ENCODE measurements at regions not wholly inside any gene's neighbourhood (a gene's known extent, or its start where the extent isn't known, plus 50 kb on each side); places are given as distances from the start of the nearest gene placed in this dataset.

GRCh38 chr21:38599381-38599975, 101.2 kb upstream of the ERG start:
- no peak overlapping the region for H3K4me3 ChIP-seq (ENCODE audit: low read depth, low read length)
- CTCF ChIA-PET, result no interaction called here
- POLR2A ChIA-PET, result no interaction called here
- H3K27ac ChIP-seq (ENCODE audit: extremely low read depth, low read depth, low read length), result no peak overlapping the region
- TF ChIP-seq ZNF629 (tag by site-specific recombination; IDR thresholded peaks at IDR 0.05), result no peak
- TF ChIP-seq ZNF843 (tag by site-specific recombination; IDR thresholded peaks at IDR 0.05), result no peak
- no peak for TF ChIP-seq ZBTB10 (tag by site-specific recombination; IDR thresholded peaks at IDR 0.05)
- TF ChIP-seq KLF1 (tag by site-specific recombination; IDR thresholded peaks at IDR 0.05), result no peak
- no peak for TF ChIP-seq ZNF24 (tag by site-specific recombination; IDR thresholded peaks at IDR 0.05)
- TF ChIP-seq ZSCAN18 (tag by site-specific recombination; IDR thresholded peaks at IDR 0.05), result no peak
- TF ChIP-seq, protein P1, sequence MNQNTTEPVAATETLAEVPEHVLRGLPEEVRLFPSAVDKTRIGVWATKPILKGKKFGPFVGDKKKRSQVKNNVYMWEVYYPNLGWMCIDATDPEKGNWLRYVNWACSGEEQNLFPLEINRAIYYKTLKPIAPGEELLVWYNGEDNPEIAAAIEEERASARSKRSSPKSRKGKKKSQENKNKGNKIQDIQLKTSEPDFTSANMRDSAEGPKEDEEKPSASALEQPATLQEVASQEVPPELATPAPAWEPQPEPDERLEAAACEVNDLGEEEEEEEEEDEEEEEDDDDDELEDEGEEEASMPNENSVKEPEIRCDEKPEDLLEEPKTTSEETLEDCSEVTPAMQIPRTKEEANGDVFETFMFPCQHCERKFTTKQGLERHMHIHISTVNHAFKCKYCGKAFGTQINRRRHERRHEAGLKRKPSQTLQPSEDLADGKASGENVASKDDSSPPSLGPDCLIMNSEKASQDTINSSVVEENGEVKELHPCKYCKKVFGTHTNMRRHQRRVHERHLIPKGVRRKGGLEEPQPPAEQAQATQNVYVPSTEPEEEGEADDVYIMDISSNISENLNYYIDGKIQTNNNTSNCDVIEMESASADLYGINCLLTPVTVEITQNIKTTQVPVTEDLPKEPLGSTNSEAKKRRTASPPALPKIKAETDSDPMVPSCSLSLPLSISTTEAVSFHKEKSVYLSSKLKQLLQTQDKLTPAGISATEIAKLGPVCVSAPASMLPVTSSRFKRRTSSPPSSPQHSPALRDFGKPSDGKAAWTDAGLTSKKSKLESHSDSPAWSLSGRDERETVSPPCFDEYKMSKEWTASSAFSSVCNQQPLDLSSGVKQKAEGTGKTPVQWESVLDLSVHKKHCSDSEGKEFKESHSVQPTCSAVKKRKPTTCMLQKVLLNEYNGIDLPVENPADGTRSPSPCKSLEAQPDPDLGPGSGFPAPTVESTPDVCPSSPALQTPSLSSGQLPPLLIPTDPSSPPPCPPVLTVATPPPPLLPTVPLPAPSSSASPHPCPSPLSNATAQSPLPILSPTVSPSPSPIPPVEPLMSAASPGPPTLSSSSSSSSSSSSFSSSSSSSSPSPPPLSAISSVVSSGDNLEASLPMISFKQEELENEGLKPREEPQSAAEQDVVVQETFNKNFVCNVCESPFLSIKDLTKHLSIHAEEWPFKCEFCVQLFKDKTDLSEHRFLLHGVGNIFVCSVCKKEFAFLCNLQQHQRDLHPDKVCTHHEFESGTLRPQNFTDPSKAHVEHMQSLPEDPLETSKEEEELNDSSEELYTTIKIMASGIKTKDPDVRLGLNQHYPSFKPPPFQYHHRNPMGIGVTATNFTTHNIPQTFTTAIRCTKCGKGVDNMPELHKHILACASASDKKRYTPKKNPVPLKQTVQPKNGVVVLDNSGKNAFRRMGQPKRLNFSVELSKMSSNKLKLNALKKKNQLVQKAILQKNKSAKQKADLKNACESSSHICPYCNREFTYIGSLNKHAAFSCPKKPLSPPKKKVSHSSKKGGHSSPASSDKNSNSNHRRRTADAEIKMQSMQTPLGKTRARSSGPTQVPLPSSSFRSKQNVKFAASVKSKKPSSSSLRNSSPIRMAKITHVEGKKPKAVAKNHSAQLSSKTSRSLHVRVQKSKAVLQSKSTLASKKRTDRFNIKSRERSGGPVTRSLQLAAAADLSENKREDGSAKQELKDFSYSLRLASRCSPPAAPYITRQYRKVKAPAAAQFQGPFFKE (tag by site-specific recombination; IDR thresholded peaks at IDR 0.05; ENCODE audit: borderline replicate concordance), result no peak
- no peak for TF ChIP-seq ZNF624 (tag by site-specific recombination; IDR thresholded peaks at IDR 0.05)
- no peak for TF ChIP-seq ZFHX2 (tag by site-specific recombination; conservative IDR thresholded peaks at IDR 0.05)
- no peak for TF ChIP-seq ZNF623 (tag by site-specific recombination; IDR thresholded peaks at IDR 0.05)
- TF ChIP-seq, protein P2, sequence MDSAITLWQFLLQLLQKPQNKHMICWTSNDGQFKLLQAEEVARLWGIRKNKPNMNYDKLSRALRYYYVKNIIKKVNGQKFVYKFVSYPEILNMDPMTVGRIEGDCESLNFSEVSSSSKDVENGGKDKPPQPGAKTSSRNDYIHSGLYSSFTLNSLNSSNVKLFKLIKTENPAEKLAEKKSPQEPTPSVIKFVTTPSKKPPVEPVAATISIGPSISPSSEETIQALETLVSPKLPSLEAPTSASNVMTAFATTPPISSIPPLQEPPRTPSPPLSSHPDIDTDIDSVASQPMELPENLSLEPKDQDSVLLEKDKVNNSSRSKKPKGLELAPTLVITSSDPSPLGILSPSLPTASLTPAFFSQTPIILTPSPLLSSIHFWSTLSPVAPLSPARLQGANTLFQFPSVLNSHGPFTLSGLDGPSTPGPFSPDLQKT (IDR thresholded peaks at IDR 0.05; ENCODE audit: borderline replicate concordance, low read depth, low read length), result no peak
- no peak for TF ChIP-seq ZNF214 (tag by site-specific recombination; IDR thresholded peaks at IDR 0.05; ENCODE audit: borderline replicate concordance)
- TF ChIP-seq ZNF398 (tag by site-specific recombination; IDR thresholded peaks at IDR 0.05), result no peak
- TF ChIP-seq KLF8 (tag by site-specific recombination; IDR thresholded peaks at IDR 0.05), result no peak
- TF ChIP-seq ZNF366 (tag by site-specific recombination; conservative IDR thresholded peaks at IDR 0.05), result no peak
- TF ChIP-seq, protein P3, sequence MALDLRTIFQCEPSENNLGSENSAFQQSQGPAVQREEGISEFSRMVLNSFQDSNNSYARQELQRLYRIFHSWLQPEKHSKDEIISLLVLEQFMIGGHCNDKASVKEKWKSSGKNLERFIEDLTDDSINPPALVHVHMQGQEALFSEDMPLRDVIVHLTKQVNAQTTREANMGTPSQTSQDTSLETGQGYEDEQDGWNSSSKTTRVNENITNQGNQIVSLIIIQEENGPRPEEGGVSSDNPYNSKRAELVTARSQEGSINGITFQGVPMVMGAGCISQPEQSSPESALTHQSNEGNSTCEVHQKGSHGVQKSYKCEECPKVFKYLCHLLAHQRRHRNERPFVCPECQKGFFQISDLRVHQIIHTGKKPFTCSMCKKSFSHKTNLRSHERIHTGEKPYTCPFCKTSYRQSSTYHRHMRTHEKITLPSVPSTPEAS (tag by site-specific recombination; IDR thresholded peaks at IDR 0.05), result no peak
- H3K36me3 ChIP-seq (ENCODE audit: control insufficient read depth in 2 of 2, insufficient read depth in 1 of 2, low read length in 2 of 2), result no peaks in the 10 kb centered on the region
- H3K9me3 ChIP-seq (ENCODE audit: control insufficient read depth, insufficient read depth, low read depth, low read length), result no peaks in the 10 kb centered on the region
- no peaks in the 10 kb centered on the region for H3K4me1 ChIP-seq (ENCODE audit: control insufficient read depth, insufficient read depth, low read length)
